H9 (cell line): ENCODE measurements at regions not wholly inside any gene's neighbourhood (a gene's known extent, or its start where the extent isn't known, plus 50 kb on each side); places are given as distances from the start of the nearest gene placed in this dataset.

Experiments
- DNase-seq: peaks from one replicate; pipeline ENCODE4 v3.0.0-alpha.2; 2017
- H2AFZ ChIP-seq: one replicate; pipeline ENCODE4 v1.6.1; 2013; ENCODE audit warnings: mild to moderate bottlenecking, low read length, control low read depth, moderate library complexity
- H2AK5ac ChIP-seq: 2 replicates; pipeline ENCODE4 v1.6.1; 2013; ENCODE audit warnings: low read length, control low read depth, mixed read lengths; ENCODE audit not compliant: insufficient read length
- H2BK120ac ChIP-seq: one replicate; pipeline ENCODE4 v1.6.1; 2013; ENCODE audit warnings: low read depth, mild to moderate bottlenecking, low read length, control low read depth, inconsistent platforms; ENCODE audit not compliant: poor library complexity, severe bottlenecking
- H2BK12ac ChIP-seq: 2 replicates; pipeline ENCODE4 v1.6.1; 2013; ENCODE audit warnings: low read length, control low read depth, mixed read lengths, low read depth; ENCODE audit not compliant: insufficient read length
- H2BK15ac ChIP-seq: 2 replicates; pipeline ENCODE4 v1.6.1; 2013; ENCODE audit warnings: low read depth, low read length, control low read depth
- H2BK20ac ChIP-seq: one replicate; pipeline ENCODE4 v1.6.1; 2013; ENCODE audit warnings: low read depth, mild to moderate bottlenecking, low read length, control low read depth, inconsistent platforms; ENCODE audit not compliant: poor library complexity, severe bottlenecking
- H2BK5ac ChIP-seq: 2 replicates; pipeline ENCODE4 v1.6.1; 2013; ENCODE audit warnings: low read length, control low read depth, mixed read lengths; ENCODE audit not compliant: insufficient read length
- H3K14ac ChIP-seq: 2 replicates; pipeline ENCODE4 v1.6.1; 2013; ENCODE audit warnings: low read length, control low read depth; ENCODE audit not compliant: insufficient read depth
- H3K18ac ChIP-seq: 2 replicates; pipeline ENCODE4 v1.6.1; 2013; ENCODE audit warnings: low read depth, mild to moderate bottlenecking, mixed read lengths, low read length, control low read depth; ENCODE audit not compliant: insufficient read length
- H3K23ac ChIP-seq: 2 replicates; pipeline ENCODE4 v1.6.1; 2013; ENCODE audit warnings: low read length, control low read depth, mixed read lengths, low read depth; ENCODE audit not compliant: insufficient read length
- H3K23me2 ChIP-seq: 2 replicates; pipeline ENCODE4 v1.6.1; 2013; ENCODE audit warnings: low read depth, mild to moderate bottlenecking, mixed read lengths, low read length, control low read depth; ENCODE audit not compliant: insufficient read length, poor library complexity, severe bottlenecking
- H3K27ac ChIP-seq: 2 replicates; pipeline ENCODE4 v1.5.1; 2013; ENCODE audit warnings: low read length, control low read depth, mixed read lengths, low read depth; ENCODE audit not compliant: insufficient read length
- H3K27me3 ChIP-seq: 2 replicates; pipeline ENCODE4 v1.6.1; 2013; ENCODE audit warnings: low read length, control low read depth, inconsistent platforms; ENCODE audit not compliant: insufficient read depth
- H3K4ac ChIP-seq: 2 replicates; pipeline ENCODE4 v1.6.1; 2013; ENCODE audit warnings: low read depth, mild to moderate bottlenecking, control low read depth, inconsistent platforms, low read length, moderate library complexity
- H3K4me1 ChIP-seq: 2 replicates; pipeline ENCODE4 v1.6.1; 2013; ENCODE audit warnings: low read length, control low read depth, inconsistent platforms; ENCODE audit not compliant: insufficient read depth
- H3K4me2 ChIP-seq: 2 replicates; pipeline ENCODE4 v1.6.1; 2013; ENCODE audit warnings: low read length, control low read depth, mixed read lengths; ENCODE audit not compliant: insufficient read length, insufficient read depth
- H3K56ac ChIP-seq: 2 replicates; pipeline ENCODE4 v1.6.1; 2013; ENCODE audit warnings: low read depth, mild to moderate bottlenecking, mixed read lengths, low read length, control low read depth; ENCODE audit not compliant: insufficient read length
- H3K79me1 ChIP-seq: 2 replicates; pipeline ENCODE4 v1.6.1; 2013; ENCODE audit warnings: low read depth, mild to moderate bottlenecking, moderate library complexity, low read length, control low read depth, inconsistent platforms; ENCODE audit not compliant: insufficient read depth, poor library complexity, severe bottlenecking
- H3K79me2 ChIP-seq: 2 replicates; pipeline ENCODE4 v1.6.1; 2013; ENCODE audit warnings: low read length, control low read depth, inconsistent platforms; ENCODE audit not compliant: insufficient read depth
- H3K9ac ChIP-seq: 2 replicates; pipeline ENCODE4 v1.6.1; 2013; ENCODE audit warnings: low read length, control low read depth, mixed read lengths; ENCODE audit not compliant: insufficient read length; ENCODE audit errors: extremely low read depth
- H3K9me3 ChIP-seq: one replicate; pipeline ENCODE4 v1.6.1; 2013; ENCODE audit warnings: low read depth, low read length, inconsistent platforms; ENCODE audit not compliant: control insufficient read depth
- H3T11ph ChIP-seq: one replicate; pipeline ENCODE4 v1.6.1; 2013; ENCODE audit warnings: mild to moderate bottlenecking, low read length, control low read depth, inconsistent platforms
- H4K20me1 ChIP-seq: one replicate; pipeline ENCODE4 v1.6.1; 2013; ENCODE audit not compliant: control insufficient read depth, insufficient read length, insufficient read depth
- H4K5ac ChIP-seq: 2 replicates; pipeline ENCODE4 v1.6.1; 2013; ENCODE audit warnings: low read depth, mild to moderate bottlenecking, mixed read lengths, low read length, control low read depth; ENCODE audit not compliant: insufficient read length
- H4K8ac ChIP-seq: replicated peaks from 2 replicates; pipeline ENCODE4 v1.6.1; 2013; ENCODE audit warnings: low read length, control low read depth, mixed read lengths, low read depth; ENCODE audit not compliant: insufficient read length
- H4K91ac ChIP-seq: 2 replicates; pipeline ENCODE4 v1.6.1; 2013; ENCODE audit warnings: low read depth, mild to moderate bottlenecking, moderate library complexity, mixed read lengths, low read length, control low read depth; ENCODE audit not compliant: insufficient read length
- H3K27ac Mint-ChIP-seq, 3 experiments: 2 replicates in 2 of 3; 3 replicates in 1 of 3; pipeline ENCODE4 v1.8.0; 2020 to 2021; ENCODE audit warnings: mixed read lengths in 3 of 3, mild to moderate bottlenecking in 1 of 3, moderate library complexity in 1 of 3
- H3K27me3 Mint-ChIP-seq: 2 replicates; pipeline ENCODE4 v1.8.0; 2021; ENCODE audit warnings: low read depth, mild to moderate bottlenecking, moderate library complexity, mixed read lengths
- H3K36me3 Mint-ChIP-seq, 3 experiments: 2 replicates in 2 of 3; 3 replicates in 1 of 3; pipeline ENCODE4 v1.8.0; 2020 to 2021; ENCODE audit warnings: low read depth in 3 of 3, mixed read lengths in 3 of 3; ENCODE audit not compliant: insufficient read depth in 1 of 3
- H3K4me1 Mint-ChIP-seq, 2 experiments: 2 replicates each; pipeline ENCODE4 v1.8.0; 2020; ENCODE audit warnings: mixed read lengths in 2 of 2
- H3K4me3 Mint-ChIP-seq, 2 experiments: 2 replicates in 1 of 2; 3 replicates in 1 of 2; pipeline ENCODE4 v1.8.0; 2020 to 2021; ENCODE audit warnings: mild to moderate bottlenecking in 2 of 2, mixed read lengths in 2 of 2, moderate library complexity in 1 of 2
- H3K9me3 Mint-ChIP-seq, 2 experiments: 2 replicates in 1 of 2; 3 replicates in 1 of 2; pipeline ENCODE4 v1.8.0; 2020; ENCODE audit warnings: mild to moderate bottlenecking in 2 of 2, mixed read lengths in 2 of 2, moderate library complexity in 1 of 2
- CTCF ChIP-seq: fragments of 200-600 bp; sonication (generic); conservative IDR thresholded peaks from 3 replicates; pipeline ENCODE4 v1.8.0; 2021; ENCODE audit warnings: antibody characterized with exemption, mild to moderate bottlenecking
- WGBS: extraction: QIAGEN DNeasy Blood & Tissue Kit; methylation state at CpG from one replicate; pipeline ENCODE4 v1.1.7; 2013; ENCODE audit warnings: missing lambda C conversion rate, low lambda C conversion rate, mixed read lengths; ENCODE audit not compliant: insufficient read length; ENCODE audit errors: extremely low coverage; 5-methylcytosine and 5-hydroxymethylcytosine counted together

- Mint-ChIP-seq H3K4me3 (no peak overlapping the region), H3K36me3 (peaks cover 0 to 2% (median 0%) of the 10 kb centered on the region in 3 experiments; a peak in 1 of 7 replicates), H3K4me1 (peaks cover 14 to 23% of the 10 kb centered on the region in 2 experiments), H3K27me3 (no peaks in the 10 kb centered on the region), H3K9me3 (peaks cover 0 to 5% of the 10 kb centered on the region in 2 experiments; a peak in 2 of 5 replicates), H3K27ac (no peak overlapping the region; a peak in 2 of 7 replicates)
- H2BK20ac ChIP-seq, result no peak overlapping the region
- no peaks in the 10 kb centered on the region for H4K20me1 ChIP-seq
- H3K4ac ChIP-seq, result no peak overlapping the region
- no peak overlapping the region for H3T11ph ChIP-seq
- no peak overlapping the region for H3K9ac ChIP-seq
- no peak overlapping the region for H3K14ac ChIP-seq
- H4K5ac ChIP-seq, result no peak overlapping the region
- H2AK5ac ChIP-seq, result no peak overlapping the region
- TF ChIP-seq CTCF, result no peak
- no peaks in the 10 kb centered on the region for H3K79me2 ChIP-seq
- H2BK15ac ChIP-seq, result no peak overlapping the region
- no peak overlapping the region for H3K4me2 ChIP-seq
- no peaks in the 10 kb centered on the region for H3K23me2 ChIP-seq
- H3K27me3 ChIP-seq, result no peaks in the 10 kb centered on the region
- no peak overlapping the region for H3K23ac ChIP-seq
- no peak overlapping the region for H4K8ac ChIP-seq
- H2BK12ac ChIP-seq, result no peak overlapping the region
- DNase-seq, result no peak
- H2BK120ac ChIP-seq, result no peak overlapping the region
- no peaks in the 10 kb centered on the region for H3K9me3 ChIP-seq
- no peaks in the 10 kb centered on the region for H3K79me1 ChIP-seq
- H3K4me1 ChIP-seq, result peaks cover 1% of the 10 kb centered on the region; the same call in 1 of the 2 replicates
- no peak overlapping the region for H4K91ac ChIP-seq
- H3K56ac ChIP-seq, result no peak overlapping the region
- H2BK5ac ChIP-seq, result no peak overlapping the region
- no peak overlapping the region for H2AFZ ChIP-seq
- H3K18ac ChIP-seq, result no peak overlapping the region
- no peak overlapping the region for H3K27ac ChIP-seq
- no CpG with 5 or more reads among the region's 18 CpGs for WGBS
Observed at GRCh38 chr20:19099596-19100545, 112.6 kb upstream of the SLC24A3 start.
